PC-3 (cell line): ENCODE measurements at regions not wholly inside any gene's neighbourhood (a gene's known extent, or its start where the extent isn't known, plus 50 kb on each side); places are given as distances from the start of the nearest gene placed in this dataset.

ENCODE experiments used
- CTCF ChIP-seq: fragments of 300-600 bp; sonication (generic); conservative IDR thresholded peaks from 2 replicates; pipeline ENCODE4 v1.5.1; 2017; ENCODE audit warnings: antibody characterized with exemption, low read depth, mild to moderate bottlenecking, low read length
- EZH2 ChIP-seq: fragments of 300-600 bp; sonication (generic); IDR thresholded peaks from one replicate; pipeline ENCODE4 v1.6.1; 2017; ENCODE audit warnings: antibody characterized with exemption, mild to moderate bottlenecking, low read length; ENCODE audit not compliant: unreplicated experiment
- EZH2phosphoT487 ChIP-seq: fragments of 300-600 bp; sonication (generic); IDR thresholded peaks from 2 replicates; pipeline ENCODE4 v1.6.1; 2018; ENCODE audit warnings: mild to moderate bottlenecking, antibody characterized with exemption, low read length, borderline replicate concordance

GRCh38 chr5:10892147-10892910, 131.3 kb upstream of the DAP start:
- TF ChIP-seq CTCF (no peak), EZH2phosphoT487 (no peak), EZH2 (no peak)
